ENCODE measurements at regions not wholly inside any gene's neighbourhood (a gene's known extent, or its start where the extent isn't known, plus 50 kb on each side); places are given as distances from the start of the nearest gene placed in this dataset.

DNA sequence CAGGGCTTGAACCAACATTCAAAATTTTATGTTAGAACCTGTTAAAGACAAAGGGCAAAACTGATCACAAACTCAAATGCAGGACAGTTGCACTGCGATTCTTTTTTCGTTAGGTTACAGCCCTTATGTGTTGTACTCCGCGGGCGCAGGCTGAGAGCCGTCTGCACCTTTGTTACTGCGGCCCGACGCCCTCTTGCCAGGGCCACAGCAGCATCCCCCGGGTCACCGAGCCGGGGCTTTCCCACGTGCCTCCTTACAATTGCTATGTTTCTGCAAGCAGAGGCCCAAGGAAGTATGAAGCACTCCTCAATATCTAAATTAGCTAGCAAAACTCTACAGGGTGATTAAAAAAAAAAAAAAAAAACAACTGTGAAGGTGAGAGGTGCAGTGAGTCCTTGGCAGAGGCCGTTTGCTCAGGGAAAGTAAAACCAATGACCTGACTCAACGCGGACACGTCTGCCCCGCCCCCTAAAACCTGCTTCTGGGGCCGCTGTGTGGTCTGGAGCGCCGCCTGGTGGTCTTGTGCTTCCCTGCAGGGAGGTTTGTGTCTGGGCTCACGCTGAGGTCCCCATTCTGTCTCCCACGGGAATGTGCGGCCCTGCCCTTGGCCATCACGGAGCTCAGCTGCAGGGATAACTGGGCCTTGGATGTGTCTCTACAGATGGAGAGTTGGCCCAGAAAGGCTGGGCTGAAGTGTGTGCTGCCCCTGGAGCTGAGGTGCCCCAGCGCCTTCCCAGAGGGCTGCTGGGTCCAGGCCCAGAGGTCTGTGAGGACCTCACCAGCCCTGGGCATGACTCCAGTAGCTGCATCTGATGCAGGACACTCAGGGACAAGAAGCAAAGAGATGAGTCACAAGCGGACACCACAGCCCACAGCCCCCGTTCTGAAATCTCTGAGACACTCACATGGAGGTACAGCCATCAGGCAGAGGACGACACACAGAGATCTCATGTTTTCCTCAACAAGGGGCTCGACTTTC is 418.5 kb downstream of the TMEM121 start:
- TF ChIP-seq, protein P1, sequence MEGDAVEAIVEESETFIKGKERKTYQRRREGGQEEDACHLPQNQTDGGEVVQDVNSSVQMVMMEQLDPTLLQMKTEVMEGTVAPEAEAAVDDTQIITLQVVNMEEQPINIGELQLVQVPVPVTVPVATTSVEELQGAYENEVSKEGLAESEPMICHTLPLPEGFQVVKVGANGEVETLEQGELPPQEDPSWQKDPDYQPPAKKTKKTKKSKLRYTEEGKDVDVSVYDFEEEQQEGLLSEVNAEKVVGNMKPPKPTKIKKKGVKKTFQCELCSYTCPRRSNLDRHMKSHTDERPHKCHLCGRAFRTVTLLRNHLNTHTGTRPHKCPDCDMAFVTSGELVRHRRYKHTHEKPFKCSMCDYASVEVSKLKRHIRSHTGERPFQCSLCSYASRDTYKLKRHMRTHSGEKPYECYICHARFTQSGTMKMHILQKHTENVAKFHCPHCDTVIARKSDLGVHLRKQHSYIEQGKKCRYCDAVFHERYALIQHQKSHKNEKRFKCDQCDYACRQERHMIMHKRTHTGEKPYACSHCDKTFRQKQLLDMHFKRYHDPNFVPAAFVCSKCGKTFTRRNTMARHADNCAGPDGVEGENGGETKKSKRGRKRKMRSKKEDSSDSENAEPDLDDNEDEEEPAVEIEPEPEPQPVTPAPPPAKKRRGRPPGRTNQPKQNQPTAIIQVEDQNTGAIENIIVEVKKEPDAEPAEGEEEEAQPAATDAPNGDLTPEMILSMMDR (conservative IDR thresholded peaks at IDR 0.05; ENCODE audit: low read depth, low read length) = peak; percentile 90
- TF ChIP-seq EZH2 (IDR thresholded peaks at IDR 0.05; ENCODE audit: borderline replicate concordance, low read depth, low read length, poor library complexity, severe bottlenecking) = no peak
